ENCODE measurements at regions not wholly inside any gene's neighbourhood (a gene's known extent, or its start where the extent isn't known, plus 50 kb on each side); places are given as distances from the start of the nearest gene placed in this dataset.

GRCh38 chr5:18216016-18216415, 581.8 kb downstream of the TAF11L14 start:
- Histone ChIP-seq H3F3A (replicated peaks; ENCODE audit: low read depth) (no peaks in the 10 kb centered on the region), H3K4me1 (ENCODE audit: insufficient read depth) (peaks cover 6% of the 10 kb centered on the region; the same call in 1 of the 2 replicates), H3K27me3 (ENCODE audit: insufficient read depth) (no peaks in the 10 kb centered on the region), H3K36me3 (ENCODE audit: insufficient read depth) (peaks cover 4% of the 10 kb centered on the region; the same call in 1 of the 2 replicates), H3K27ac (ENCODE audit: low read depth) (no peak overlapping the region), H3K9me2 (ENCODE audit: insufficient read depth) (no peaks in the 10 kb centered on the region), H3K4me2 (no peak overlapping the region), H3K79me2 (replicated peaks; ENCODE audit: insufficient read depth) (no peaks in the 10 kb centered on the region), H3K4me3 (no peak overlapping the region), H4K20me1 (replicated peaks; ENCODE audit: insufficient read depth) (no peaks in the 10 kb centered on the region), H2AFZ (no peak overlapping the region)
- ATAC-seq (no peak), DNase-seq (ENCODE audit: low spot score) (no peak)
- no peak for TF ChIP-seq ZNF462 (CRISPR knock-in tag; IDR thresholded peaks at IDR 0.05)
- no peak for TF ChIP-seq CTCF (conservative IDR thresholded peaks at IDR 0.05; ENCODE audit: low read depth in 2 of 2)
- no peak for TF ChIP-seq NANOG (IDR thresholded peaks at IDR 0.05; ENCODE audit: borderline replicate concordance)
- Mint-ChIP-seq H3K4me1 (peaks cover 6% of the 10 kb centered on the region), H3K27me3 (ENCODE audit: insufficient read depth, low read depth, poor library complexity) (no peaks in the 10 kb centered on the region), H3K36me3 (ENCODE audit: low read depth) (peaks cover 9% of the 10 kb centered on the region), H3K27ac (no peak overlapping the region), H3K4me3 (no peak overlapping the region), H3K9me3 (peaks cover 32% of the 10 kb centered on the region)

GRCh38 chr5:18216729-18217128, 582.5 kb downstream of the TAF11L14 start:
- no peaks in the 10 kb centered on the region for H3K27me3 ChIP-seq (ENCODE audit: insufficient read depth)
- Mint-ChIP-seq H3K27me3 (ENCODE audit: insufficient read depth, low read depth, poor library complexity) (no peaks in the 10 kb centered on the region), H3K4me3 (no peak overlapping the region), H3K27ac (no peak overlapping the region), H3K36me3 (ENCODE audit: low read depth) (peaks cover 9% of the 10 kb centered on the region), H3K4me1 (peaks cover 6% of the 10 kb centered on the region), H3K9me3 (peaks cover 32% of the 10 kb centered on the region)
- DNase-seq (ENCODE audit: low spot score) = no peak
- no peak overlapping the region for H3K27ac ChIP-seq (ENCODE audit: low read depth)
- no peak for ATAC-seq
- H4K20me1 ChIP-seq (replicated peaks; ENCODE audit: insufficient read depth) = no peaks in the 10 kb centered on the region
- no peak overlapping the region for H3K4me2 ChIP-seq
- H3K79me2 ChIP-seq (replicated peaks; ENCODE audit: insufficient read depth) = no peaks in the 10 kb centered on the region
- no peak overlapping the region for H2AFZ ChIP-seq
- H3K36me3 ChIP-seq (ENCODE audit: insufficient read depth) = peaks cover 4% of the 10 kb centered on the region; the same call in 1 of the 2 replicates
- H3K4me3 ChIP-seq = no peak overlapping the region
- H3K9me2 ChIP-seq (ENCODE audit: insufficient read depth) = no peaks in the 10 kb centered on the region
- H3F3A ChIP-seq (replicated peaks; ENCODE audit: low read depth) = no peaks in the 10 kb centered on the region
- peaks cover 6% of the 10 kb centered on the region; the same call in 1 of the 2 replicates for H3K4me1 ChIP-seq (ENCODE audit: insufficient read depth)
- no peak for TF ChIP-seq STAT1 (IDR thresholded peaks at IDR 0.05; ENCODE audit: unreplicated experiment)
- TF ChIP-seq ZNF114 (CRISPR knock-in tag; IDR thresholded peaks at IDR 0.05) = no peak
